CD4-positive, alpha-beta T cell treated with Interleukin-4 for 4 hours (primary cell): ENCODE measurements at regions not wholly inside any gene's neighbourhood (a gene's known extent, or its start where the extent isn't known, plus 50 kb on each side); places are given as distances from the start of the nearest gene placed in this dataset.
"Not testable (repeated sequence)": the region's sequence is repeated elsewhere in the genome, so short reads cannot be mapped to it uniquely, and the experiment has no call there.

ENCODE experiments used
- DNase-seq: peaks from one replicate; pipeline ENCODE4 v3.0.0-alpha.2; 2020

DNA sequence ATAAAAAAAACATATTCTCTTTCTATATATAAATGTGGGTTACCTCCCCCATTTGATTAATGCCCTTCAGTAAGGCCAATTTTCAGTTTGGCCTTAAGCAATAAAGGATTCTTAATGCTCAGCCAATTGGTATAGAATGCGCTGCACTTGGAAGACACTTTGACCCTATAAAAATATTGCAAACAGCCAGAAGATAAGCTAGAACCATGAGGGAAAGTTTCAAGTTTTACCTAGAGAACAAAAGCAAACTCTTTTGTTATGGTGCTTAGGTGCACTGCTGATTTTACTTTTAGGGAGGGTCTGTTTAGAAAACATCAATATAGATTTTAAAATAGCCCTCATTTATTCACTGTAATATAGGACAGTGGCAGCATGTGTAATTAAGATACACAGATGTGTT lies 251.6 kb upstream of the SLC16A7 start:
- DNase-seq, result no peak

DNA sequence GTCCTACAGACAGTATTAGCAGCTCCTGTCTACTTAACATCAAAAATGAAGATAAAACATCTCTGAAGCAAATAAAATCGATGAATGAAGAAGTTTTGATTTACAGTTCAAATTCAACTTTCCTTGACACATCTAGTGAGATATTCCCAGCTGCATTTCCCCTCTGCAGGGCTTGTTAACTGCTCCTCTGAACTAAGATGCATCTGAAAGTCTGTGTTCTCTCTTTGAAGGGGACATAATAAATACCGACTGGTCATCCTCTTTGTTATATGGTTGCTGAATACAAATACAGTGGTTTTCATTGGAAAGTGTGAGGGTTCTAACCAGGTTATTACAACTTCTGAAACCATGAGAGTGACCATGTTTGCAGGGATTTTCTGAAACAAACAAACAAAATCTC lies 266.4 kb upstream of the SLC16A7 start:
- DNase-seq, result no peak

DNA sequence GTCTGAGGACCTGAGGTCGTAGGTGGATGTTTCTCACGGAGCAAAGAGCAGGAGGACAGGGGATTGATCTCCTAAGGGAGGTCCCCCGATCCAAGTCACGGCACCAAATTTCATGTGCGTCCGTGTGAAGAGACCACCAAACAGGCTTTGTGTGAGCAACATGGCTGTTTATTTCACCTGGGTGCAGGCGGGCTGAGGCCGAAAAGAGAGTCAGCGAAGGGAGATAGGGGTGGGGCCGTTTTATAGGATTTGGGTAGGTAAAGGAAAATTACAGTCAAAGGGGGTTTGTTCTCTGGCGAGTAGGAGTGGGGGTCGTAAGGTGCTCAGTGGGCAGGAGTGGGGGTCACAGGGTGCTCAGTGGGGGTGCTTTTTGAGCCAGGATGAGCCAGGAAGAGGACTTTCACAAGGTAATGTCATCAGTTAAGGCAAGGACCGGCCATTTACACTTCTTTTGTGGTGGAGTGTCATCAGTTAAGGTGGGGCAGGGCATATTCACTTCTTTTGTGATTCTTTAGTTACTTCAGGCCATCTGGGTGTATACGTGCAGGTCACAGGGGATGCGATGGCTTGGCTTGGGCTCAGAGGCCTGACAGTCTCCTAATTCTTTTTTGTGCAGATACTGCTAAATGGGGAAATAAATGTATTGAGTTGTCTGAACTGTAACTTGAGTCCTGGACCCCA lies 267.3 kb upstream of the SLC16A7 start:
- DNase-seq, result not testable (repeated sequence)

DNA sequence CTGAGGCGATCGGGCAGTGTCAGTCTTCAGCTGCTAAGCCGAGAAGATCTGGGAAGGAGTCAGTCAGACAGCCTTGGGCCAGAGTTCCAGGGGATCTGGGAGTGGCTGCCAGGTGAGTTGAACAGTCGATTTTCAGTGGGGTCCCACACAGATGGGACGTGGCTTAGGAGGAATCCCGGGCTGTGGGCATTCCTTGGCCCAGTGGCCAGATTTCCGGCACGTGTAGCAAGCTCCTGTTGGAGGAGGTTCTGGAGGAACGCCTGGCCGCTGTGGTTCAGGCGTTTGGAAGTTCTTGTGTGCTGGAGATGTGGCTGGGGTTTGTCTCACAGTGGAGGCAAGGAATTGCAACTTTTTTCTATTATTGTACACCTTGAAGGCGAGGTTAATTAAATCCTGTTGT lies 269.4 kb upstream of the SLC16A7 start:
- DNase-seq, result not testable (repeated sequence)

DNA sequence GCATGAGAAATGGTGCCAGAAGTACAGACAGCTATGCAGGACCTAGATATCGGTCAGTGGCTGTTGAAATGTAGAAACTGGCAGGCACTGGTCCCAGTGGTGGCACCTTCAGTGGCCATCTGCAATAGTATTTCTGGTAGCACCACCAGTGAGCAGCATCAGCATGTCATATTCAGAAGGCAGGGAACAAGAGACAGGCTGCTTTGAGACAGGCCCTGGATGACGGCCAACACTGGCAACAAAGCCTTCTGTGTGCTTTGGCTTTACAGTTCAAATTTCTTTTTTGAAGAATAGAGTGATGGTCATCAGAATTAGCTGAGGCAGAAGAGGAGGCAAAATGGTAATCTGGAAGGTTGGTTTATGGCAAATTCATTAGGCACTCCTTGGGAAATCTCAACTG lies 273.4 kb upstream of the SLC16A7 start:
- DNase-seq, result no peak

DNA sequence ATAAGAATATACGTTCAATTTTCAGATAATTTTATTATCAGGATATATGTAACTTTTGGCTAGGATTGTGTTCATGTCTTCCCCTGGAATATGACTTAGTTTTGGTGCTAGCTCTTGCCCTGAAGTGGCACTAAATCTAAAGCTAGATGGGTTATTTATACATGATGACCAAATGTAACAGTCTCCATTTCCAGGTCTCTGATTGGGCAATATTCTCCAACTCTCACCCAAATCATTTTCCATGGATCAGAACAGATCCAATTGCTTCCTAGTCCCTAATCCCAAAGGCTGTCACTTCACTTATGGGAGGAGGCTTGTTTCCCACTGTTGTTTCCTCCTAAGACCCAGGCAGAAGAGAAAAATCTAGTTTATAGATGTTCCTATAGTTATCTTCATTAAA lies 274.6 kb upstream of the SLC16A7 start:
- no peak for DNase-seq

DNA sequence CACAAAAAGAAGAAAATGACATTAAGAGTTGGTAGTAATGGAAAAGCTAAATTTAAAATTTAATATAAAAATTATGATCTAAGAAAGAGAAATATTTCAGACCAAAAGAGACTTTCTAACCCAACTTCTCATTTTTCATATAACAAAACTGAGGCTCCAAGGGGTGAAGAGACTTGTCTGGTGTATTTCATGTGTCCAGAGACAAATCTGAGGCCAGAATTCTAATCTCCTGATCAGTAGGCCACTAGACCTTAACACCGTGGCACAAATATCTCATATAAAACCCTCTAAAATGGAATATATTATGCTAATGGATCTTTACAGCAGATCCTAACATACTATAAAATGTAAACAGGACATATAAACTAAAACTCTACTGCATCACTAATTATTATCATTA lies 275.7 kb upstream of the SLC16A7 start:
- no peak for DNase-seq

DNA sequence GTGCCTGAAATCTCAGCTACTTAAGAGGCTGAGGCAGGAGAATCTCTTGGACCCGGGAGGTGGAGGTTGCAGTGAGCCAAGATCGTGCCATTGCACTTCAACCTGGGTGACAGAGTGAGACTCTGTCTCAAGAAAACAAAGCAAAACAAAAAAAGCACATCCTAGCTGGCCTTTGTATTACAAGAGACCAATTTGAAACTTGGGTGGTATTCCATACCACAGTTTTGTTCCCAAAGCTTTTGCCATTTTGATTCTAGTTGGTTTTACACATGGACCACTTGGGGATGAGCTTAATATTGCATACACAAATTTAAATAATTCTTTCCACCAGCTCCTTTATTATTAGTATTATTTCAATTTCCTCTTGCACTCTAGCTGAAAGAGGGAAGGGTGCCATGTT lies 276.9 kb upstream of the SLC16A7 start:
- DNase-seq, result no peak

DNA sequence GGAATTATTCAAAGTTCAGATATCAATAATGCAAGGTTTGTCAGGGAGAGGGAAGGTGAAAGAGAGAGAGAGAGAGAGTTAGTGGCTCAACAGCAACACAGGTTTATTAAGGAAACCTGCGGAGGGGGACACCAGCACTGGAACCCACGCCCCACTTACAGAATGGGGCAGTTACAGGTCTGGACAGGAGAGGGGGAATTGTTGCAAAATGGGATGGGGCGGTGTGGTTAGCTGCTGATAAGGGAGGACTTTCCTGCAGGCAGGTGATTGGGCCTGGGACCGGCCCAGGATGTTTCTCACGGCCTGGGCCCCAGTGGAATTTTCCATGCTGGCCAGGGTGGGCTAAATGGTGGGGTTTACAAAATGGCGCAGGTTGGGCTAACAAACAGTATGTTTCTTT lies 278.2 kb upstream of the SLC16A7 start:
- no peak for DNase-seq

DNA sequence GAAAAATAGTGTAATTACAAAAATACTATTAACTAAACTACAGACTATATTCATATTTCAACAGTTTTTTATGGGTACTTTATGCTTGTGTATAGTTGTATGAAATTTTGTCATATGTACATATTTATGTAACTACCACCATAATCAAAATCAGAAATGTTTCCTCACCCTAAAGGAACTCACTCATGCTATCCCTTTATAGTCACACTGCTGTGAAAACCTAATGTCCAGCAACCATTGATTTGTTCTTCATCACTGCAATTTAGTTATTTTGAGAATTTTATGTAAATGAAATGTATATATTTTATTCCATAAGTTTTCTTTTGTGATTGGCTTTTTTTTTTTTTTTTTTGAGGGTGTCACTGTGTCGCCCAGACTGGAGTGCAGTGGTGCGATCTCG lies 278.9 kb upstream of the SLC16A7 start:
- no peak for DNase-seq

DNA sequence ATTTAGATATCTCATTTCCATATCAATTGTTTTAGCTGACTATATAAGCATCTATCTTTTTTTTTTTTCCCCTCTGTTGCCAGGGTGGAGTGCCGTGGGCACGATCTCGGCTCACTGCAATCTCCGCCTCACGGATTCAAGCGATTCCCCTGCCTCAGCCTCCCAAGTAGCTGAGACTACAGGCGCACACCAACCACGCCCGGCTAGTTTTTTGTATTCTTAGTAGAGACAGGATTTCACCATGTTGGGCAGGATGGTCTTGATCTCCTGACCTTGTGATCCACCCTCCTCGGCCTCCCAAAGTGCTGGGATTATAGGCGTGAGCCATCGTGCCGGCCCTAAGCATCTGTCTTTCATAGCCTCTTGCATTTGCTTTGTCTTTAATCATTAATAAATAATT lies 279.5 kb upstream of the SLC16A7 start:
- DNase-seq, result not testable (repeated sequence)

DNA sequence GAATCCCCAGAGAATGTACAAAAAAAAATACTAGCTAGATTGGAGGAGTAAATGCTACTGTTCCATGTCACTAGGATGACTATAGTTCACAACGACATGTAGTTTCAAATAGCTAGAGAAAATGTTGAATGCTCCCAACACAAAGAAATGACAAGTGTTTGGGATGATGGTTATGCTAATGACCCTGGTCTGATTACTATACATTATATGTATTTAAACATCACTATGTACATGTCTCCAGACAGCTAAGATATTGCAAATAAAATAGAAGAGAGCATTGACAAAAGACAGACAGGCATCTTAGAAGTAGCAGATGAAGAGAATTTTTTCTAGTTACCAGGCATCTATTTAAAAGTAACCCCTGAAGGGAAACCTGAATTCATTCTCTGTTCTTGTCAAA lies 281.6 kb upstream of the SLC16A7 start:
- DNase-seq, result no peak

DNA sequence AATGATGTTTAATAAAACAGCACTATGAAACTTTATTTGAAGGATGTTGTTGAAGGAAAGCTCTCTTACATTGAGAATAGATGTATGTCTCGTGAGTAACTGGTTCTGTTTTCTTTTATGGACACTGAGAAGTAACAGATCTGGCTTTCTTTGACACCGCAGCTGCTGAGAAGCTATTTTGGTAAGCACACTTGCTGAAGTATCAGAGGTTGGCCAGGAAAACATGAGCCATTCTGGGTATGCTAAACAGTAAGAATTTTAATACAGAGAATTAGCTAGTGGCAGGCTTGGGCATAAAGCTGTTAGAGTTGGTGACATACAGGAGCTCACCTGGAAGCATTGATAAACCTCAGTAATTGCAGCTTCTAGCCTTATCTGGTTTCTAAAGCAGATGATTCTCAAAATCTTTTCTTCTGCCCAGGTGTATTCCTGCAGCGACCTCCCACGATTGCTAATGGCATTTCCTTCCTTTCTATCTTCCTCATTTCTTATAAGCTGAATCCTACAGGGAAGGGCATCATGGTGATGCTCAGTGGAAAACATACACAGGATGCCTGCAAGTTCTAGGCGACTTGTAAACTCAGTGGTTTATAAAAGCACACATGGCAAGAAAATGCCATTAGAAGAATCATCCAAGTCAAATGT lies 291.6 kb upstream of the SLC16A7 start:
- DNase-seq, result no peak

DNA sequence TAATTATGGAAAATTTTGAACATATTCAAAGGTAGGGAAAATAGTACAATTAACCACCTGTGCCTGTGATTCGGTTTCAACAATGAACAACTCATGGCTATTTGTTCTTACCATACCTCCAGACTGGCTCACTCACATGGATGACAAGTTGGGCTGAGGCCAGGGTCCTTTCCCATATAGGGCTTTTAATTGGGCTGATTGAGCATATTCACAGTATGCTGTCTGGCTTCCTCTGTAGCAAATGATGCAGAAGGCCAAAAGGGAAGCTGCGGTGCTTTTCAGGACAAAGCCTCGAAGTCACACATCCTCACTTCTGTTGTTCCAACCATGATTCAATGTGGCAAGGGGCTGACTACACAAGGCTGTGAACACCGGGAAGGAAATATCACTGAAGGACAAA lies 297.5 kb upstream of the SLC16A7 start:
- no peak for DNase-seq

DNA sequence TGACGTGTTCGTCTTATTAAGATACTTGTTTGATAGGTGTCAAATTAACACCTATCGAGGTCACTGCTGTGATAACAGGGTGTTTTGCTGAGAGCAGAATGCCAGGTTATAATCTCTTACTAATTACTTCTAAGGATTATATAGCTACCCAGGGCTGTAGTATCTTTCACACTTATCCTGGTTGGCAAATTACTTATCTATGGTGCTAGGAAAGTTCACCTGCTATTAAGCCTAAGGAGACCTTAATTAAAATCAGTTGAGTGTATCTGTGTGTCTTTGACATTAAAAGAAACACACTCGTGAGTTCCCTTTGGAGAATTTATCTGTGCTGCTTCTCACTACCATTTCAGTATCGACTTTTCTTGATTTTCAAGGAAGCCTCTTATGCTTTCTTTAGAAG lies 301.6 kb upstream of the SLC16A7 start:
- no peak for DNase-seq

DNA sequence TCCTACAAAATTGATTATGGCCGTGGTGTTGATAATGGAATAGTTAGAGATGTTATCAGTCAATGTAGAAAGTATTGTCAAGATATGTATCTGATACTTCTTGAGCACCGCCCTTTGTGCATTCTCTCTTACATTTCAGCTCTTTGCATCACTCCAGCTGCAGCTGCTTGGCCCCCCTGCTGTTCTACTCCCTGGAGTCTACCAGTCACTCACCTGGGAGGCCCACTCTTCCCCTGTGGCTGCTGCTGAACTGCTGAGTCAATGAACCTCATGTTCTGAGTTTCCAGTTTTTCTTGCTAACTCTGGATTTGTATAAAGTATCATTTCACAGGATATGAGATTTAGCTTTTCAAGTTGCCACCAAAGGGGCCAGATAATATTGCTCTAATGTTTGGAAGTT lies 312.8 kb upstream of the SLC16A7 start:
- DNase-seq, result no peak

DNA sequence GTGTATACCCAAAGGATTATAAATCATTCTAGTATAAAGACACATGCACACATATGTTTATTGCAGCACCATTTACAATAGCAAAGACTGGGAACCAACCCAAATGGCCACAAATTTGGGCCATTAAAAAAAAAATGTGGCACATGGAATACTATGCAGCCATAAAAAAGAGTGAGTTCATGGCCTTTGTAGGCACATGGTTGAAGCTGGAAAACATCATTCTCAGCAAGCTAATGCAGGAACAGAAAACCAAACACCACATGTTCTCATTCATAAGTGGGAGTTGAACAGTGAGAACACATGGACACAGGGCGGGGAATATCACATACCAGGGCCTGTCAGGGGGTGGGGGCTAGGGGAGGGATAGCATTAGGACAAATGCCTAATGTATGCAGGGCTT lies 322.3 kb upstream of the SLC16A7 start:
- DNase-seq, result not testable (repeated sequence)

DNA sequence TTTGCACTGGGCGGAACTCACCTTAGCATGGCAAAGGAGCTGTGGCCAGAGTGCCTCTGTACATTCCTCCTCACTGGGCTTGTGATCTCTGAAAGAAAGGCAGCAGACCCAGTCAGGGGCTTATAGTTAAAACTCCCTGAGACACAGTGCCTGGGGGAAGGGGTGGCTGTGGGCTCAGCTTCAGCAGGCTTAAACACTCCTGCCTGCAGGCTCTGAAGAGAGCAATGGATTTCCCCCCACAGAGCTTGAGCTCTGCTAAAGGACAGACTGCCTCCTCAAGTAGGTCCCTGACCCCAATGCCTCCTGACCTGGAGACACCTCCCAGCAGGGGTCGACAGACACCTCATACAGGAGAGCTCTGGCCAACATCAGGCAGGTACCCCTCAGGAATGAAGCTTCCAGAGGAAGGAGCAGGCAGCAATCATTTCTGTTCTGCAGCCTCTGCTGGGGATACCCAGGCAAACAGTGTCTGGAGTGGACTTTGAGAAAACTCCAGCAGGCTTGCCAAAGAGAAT lies 327.5 kb upstream of the SLC16A7 start:
- DNase-seq, result no peak

DNA sequence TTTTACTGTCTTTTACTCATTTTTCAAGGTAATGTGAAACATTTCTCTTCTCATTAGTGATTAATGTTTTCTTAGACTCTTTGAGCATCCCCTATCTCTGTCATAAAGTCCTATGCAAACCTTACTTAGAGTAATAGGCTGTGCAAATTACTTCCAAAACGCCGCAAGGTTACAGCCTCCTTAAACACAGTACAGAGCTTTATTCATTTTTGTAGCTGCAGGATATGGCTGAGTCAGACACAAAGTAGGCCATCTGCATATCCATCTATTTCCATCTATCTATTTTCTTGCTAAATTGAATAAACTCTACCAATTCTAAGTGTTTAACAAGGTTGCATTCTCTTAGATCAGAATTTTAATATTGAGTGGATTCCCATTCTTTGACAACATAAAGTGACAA lies 335.6 kb upstream of the SLC16A7 start:
- no peak for DNase-seq

DNA sequence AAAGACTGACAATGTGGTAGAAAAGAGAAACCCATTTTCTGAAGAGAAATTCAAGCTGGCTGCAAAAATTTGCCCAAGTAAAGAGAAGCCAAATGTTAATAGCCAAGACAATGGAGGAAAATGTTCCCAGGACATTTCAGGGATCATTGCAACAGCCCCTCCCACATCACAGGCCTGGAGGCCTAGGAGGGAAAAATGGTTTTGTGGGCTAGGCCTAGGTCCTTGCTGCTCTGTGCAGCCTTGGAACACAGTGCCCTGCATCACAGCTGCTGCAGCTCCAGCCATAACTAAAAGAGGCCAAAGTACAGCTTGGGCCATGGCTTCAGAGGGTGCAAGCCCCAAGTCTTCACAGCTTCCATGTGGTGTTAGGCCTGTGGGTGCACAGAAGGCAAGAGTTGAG lies 332.4 kb upstream of the LRIG3 start:
- DNase-seq, result no peak

DNA sequence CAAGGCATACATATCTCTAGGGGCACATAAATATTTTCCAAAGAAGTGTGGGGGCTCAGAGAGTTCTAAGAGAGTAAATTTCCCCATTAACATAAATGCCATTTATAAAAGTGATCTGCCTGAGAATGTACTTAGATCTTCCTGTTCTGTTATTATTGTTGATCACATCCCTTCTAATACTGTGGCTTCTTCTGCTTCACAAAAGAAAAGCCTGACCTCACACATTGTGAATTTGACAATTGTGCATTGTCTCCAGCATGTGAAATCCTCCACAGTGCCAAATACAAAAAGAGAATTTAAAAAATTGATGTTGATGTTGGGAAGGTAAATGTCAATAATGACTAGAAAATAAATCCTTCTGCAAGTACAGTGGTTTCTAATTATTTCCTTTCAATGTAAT lies 330.5 kb upstream of the LRIG3 start:
- DNase-seq, result no peak

DNA sequence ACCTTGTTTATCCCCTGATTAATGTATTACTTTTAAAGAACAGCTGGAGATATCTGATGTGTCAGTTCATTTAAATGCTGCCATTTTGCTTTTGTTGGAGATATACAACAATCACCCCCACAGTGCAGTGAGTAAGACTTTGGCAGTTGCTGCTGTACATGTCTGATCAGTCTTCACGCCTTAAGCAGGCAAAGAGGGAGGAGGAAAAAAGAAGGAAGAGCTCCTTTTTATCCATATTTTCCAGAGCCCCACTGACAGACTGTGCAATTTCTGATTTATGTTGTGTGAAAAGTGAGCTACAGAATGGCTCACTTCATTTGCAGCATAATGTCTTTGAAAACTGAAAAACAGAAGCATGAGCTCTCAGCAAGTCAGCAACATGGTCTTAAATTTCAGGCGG lies 319.7 kb upstream of the LRIG3 start:
- DNase-seq, result no peak

DNA sequence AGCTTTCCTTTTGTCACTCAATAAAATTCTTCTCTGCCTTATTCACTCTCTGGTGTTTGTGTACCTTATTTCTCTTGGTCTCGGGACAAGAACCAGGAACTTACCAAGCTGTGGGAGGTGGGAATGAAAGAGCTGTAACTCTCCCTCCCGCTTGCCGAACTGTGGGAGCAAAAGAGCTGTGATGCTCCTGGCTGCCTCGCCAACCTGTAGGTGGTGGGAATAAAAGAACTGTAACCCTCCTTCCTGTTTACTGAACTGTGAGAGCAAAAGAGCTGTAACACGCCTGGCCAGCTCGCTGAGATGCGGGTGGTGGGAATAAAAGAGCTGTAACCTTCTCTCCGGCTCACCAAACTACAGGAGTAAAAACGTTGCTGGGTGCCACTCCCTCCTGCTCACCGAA lies 314.1 kb upstream of the LRIG3 start:
- DNase-seq, result no peak

DNA sequence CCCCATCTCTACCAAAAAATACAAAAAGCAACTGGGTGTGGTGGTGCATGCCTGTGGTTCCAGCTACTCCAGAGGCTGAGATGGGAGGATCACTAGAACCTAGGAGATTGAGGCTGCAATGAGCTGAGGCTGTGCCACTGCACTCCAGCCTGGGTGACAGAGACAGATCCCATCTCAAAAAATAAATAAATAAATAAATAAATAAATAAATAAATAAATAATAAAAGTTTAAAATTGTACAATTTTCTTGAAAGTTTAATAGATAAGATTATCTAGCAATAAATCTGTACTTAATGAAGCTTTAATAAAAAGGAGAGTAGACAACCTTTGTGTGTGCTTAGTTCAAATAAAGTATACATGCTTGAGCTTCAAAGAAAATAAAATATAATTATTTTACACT lies 310.0 kb upstream of the LRIG3 start:
- DNase-seq, result no peak

DNA sequence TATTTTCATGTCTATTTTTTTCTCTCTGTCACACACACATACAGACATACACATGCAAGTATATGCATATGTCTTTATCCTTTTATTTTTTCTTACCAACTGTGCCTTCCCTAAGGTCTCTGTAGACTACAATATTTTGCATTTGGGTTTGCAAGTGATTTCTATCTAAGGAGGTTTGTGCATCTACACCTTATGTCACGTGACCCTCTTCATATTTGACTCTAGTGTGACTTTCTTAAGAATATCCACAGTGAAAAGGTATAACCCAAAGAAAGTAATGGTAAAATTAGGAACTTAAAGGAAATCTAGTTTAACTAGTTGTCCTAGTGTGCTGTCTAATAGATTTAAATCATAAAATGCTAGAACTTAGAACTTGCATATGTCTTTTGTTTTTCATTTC lies 298.8 kb upstream of the LRIG3 start:
- DNase-seq, result no peak
